ENCODE measurements at regions not wholly inside any gene's neighbourhood (a gene's known extent, or its start where the extent isn't known, plus 50 kb on each side); places are given as distances from the start of the nearest gene placed in this dataset.

DNA sequence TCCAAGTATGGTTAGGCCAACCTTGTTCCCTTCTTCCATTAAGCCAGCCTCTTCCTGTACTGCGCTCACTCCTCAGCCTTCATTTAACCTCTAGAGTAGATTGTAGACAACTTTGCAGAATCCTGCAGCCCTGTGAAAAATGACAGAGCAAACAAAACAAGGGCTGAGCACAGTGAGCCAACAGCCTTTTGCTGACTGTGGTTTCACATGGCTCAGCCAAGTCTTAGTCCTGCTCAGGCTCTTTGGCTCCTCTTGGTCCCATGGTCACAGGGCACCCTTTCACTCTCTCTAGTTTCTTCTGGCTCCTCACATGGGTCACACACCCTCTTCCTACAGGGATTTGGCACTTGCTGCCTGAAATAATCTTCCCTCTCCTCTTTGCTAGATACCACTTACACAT, 900.3 kb downstream of the CCSER2 start:
- DNase-seq (ENCODE audit: low spot score in 2 of 2) = no peak
- no peak overlapping the region for H3K4me3 ChIP-seq (ENCODE audit: low read depth, poor library complexity, severe bottlenecking)
- WGBS, 2 donors = 75 to 86% methylated on average over 1 of the region's 1 CpG
- intact Hi-C loops (cut with DNase I; ENCODE audit: low total_unique reads) = no loop called here
- TF ChIP-seq, protein P1, sequence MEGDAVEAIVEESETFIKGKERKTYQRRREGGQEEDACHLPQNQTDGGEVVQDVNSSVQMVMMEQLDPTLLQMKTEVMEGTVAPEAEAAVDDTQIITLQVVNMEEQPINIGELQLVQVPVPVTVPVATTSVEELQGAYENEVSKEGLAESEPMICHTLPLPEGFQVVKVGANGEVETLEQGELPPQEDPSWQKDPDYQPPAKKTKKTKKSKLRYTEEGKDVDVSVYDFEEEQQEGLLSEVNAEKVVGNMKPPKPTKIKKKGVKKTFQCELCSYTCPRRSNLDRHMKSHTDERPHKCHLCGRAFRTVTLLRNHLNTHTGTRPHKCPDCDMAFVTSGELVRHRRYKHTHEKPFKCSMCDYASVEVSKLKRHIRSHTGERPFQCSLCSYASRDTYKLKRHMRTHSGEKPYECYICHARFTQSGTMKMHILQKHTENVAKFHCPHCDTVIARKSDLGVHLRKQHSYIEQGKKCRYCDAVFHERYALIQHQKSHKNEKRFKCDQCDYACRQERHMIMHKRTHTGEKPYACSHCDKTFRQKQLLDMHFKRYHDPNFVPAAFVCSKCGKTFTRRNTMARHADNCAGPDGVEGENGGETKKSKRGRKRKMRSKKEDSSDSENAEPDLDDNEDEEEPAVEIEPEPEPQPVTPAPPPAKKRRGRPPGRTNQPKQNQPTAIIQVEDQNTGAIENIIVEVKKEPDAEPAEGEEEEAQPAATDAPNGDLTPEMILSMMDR (IDR thresholded peaks at IDR 0.05) = no peak
- TF ChIP-seq POLR2A (IDR thresholded peaks at IDR 0.05) = no peak

DNA sequence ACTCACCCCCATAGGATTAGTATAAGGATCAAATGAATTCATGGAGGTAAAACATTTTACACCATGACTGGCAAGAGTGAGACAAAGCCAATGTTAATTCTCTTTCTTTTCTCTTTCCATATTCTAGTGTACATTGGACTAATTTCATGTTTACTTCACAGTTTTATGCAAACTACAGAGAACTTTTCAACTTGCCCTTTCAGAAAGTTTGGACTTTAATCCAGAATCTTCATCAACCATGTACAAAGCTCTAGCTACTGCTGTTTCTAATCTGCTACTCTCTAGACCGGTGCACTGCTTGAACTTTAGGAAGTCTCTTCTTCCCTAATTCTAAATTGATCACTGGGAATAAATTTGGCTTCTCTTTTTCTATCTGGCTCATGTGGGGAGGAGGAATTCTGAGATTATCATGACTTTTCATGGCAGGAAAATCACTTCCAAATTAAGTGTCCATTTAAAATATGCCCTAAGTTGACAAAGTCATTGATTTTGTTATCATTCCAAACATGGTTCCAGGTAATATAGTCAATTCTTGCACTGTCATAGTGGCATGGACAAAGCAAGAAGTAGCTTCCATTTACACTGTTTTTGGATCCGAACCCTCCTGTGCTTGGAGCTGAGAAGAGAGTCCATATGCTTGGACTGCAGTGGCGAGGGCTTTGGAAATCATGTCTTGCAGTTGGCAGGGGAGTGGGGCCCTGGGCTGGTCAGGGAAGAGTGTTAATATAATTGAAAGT, 903.3 kb downstream of the CCSER2 start:
- intact Hi-C loops (cut with DNase I; ENCODE audit: low total_unique reads) = loop anchor here (5.0 to 10.0 kb wide), 2 partner anchors 603 to 1141 kb away; no protein-coding TSS in a partner anchor
- WGBS, 2 donors = 43 to 61% methylated on average over 3 of the region's 3 CpGs
- no peak overlapping the region for H3K4me3 ChIP-seq (ENCODE audit: low read depth, poor library complexity, severe bottlenecking)
- DNase-seq (ENCODE audit: low spot score in 2 of 2) = no peak
- TF ChIP-seq POLR2A (IDR thresholded peaks at IDR 0.05) = no peak
- TF ChIP-seq, protein P1 (IDR thresholded peaks at IDR 0.05) = no peak

DNA sequence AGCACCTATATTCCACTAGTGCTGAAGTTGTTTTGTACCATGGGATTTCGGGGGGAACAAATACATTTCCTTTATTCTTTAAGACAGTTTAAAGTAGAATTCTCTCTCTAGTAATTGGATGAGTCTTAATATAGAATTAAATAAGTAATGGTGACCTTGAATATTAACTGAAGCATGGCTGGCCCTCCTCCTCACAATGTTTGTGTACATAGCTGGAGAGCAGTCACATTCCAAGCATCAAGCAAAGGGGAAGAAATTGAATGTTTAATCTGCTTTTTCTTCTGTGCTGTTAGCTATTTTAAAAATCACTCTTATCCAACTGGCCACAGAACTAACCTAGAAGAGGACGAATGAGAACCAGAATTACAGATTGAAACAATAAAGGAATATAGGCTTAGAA, 906.9 kb downstream of the CCSER2 start:
- WGBS, 2 donors = 82 to 84% methylated on average over 2 of the region's 2 CpGs
- TF ChIP-seq, protein P1 (IDR thresholded peaks at IDR 0.05) = no peak
- TF ChIP-seq POLR2A (IDR thresholded peaks at IDR 0.05) = no peak
- intact Hi-C loops (cut with DNase I; ENCODE audit: low total_unique reads) = loop anchor here (10.0 kb wide), 1 partner anchor 600 kb away; no protein-coding TSS in a partner anchor
- no peak for DNase-seq (ENCODE audit: low spot score in 2 of 2)
- H3K4me3 ChIP-seq (ENCODE audit: low read depth, poor library complexity, severe bottlenecking) = no peak overlapping the region

DNA sequence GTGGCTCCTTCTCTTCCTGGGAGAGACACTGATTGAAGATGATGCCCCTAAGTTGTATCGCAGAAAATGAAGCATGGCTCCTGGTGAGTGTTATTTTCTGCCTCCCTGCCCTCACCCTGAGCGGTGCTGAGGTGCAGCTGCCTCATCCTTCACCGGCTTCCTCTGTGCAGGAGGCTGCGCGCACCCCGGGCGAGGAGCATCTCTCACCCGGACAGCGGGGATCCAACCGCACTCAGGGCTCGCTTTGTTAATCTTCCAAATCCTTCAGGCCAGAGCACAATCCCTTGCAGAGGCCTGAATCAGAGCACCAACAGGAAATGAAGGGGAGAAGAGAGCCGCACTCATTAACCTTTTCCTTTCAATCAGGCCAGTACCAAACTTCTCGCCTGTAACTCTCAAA, 910.3 kb downstream of the CCSER2 start:
- intact Hi-C loops (cut with DNase I; ENCODE audit: low total_unique reads) = loop anchor here (10.0 kb wide), 1 partner anchor 596 kb away; no protein-coding TSS in a partner anchor
- DNase-seq (ENCODE audit: low spot score in 2 of 2) = no peak
- H3K4me3 ChIP-seq (ENCODE audit: low read depth, poor library complexity, severe bottlenecking) = no peak overlapping the region
- no peak for TF ChIP-seq POLR2A (IDR thresholded peaks at IDR 0.05)
- TF ChIP-seq, protein P1 (IDR thresholded peaks at IDR 0.05) = no peak
- WGBS, 2 donors = 89 to 92% methylated on average over 13 of the region's 13 CpGs

DNA sequence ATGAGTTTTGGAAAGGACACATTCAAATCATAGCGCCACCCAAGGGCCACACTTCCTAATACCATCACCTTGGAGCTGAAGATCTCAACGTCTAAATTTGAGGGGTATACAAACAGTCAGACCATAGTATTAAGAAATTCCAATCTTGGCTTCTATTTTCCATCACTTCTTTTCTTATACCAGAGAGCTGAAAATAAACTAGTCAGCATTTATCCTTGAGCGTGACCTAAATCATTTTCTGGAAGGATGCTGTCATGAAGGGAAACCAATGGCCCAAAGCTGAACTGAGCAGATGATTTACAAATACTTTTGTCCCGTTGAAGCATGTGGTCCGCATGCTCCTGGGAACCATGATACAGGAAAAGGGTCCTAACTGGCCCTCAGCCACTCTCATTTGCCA, 921.9 kb downstream of the CCSER2 start:
- WGBS, 2 donors = 83 to 87% methylated on average over 5 of the region's 5 CpGs
- H3K4me3 ChIP-seq (ENCODE audit: low read depth, poor library complexity, severe bottlenecking) = no peak overlapping the region
- TF ChIP-seq, protein P1 (IDR thresholded peaks at IDR 0.05) = no peak
- no peak for TF ChIP-seq POLR2A (IDR thresholded peaks at IDR 0.05)
- DNase-seq (ENCODE audit: low spot score in 2 of 2) = no peak
- intact Hi-C loops (cut with DNase I; ENCODE audit: low total_unique reads) = no loop called here

DNA sequence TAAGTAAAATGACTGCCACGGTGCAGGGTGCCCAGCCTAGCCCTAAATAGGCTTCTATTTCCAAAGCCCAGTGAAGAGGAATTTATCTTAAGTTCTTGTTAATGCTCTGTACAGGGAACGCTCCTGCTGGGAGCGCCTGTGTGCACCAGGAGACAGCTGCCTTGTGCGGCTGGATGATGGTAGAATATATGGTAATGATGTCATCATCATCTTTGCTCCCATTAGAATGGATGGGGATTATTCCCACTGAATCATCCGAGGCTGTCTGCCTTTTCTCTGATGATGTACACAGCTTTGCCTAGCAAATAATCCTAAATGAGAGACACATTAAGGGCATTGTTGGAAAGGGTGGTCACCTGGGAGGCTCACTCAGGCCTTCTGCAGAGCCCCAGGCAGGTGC, 928.1 kb downstream of the CCSER2 start:
- TF ChIP-seq, protein P1 (IDR thresholded peaks at IDR 0.05) = no peak
- no peak for TF ChIP-seq POLR2A (IDR thresholded peaks at IDR 0.05)
- no peak for DNase-seq (ENCODE audit: low spot score in 2 of 2)
- H3K4me3 ChIP-seq (ENCODE audit: low read depth, poor library complexity, severe bottlenecking) = no peak overlapping the region
- 79 to 82% methylated on average over 5 of the region's 5 CpGs for WGBS, 2 donors
- intact Hi-C loops (cut with DNase I; ENCODE audit: low total_unique reads) = no loop called here

Data from lower leg skin (tissue), 4 donors.